ENCODE measurements at regions not wholly inside any gene's neighbourhood (a gene's known extent, or its start where the extent isn't known, plus 50 kb on each side); places are given as distances from the start of the nearest gene placed in this dataset.

DNA sequence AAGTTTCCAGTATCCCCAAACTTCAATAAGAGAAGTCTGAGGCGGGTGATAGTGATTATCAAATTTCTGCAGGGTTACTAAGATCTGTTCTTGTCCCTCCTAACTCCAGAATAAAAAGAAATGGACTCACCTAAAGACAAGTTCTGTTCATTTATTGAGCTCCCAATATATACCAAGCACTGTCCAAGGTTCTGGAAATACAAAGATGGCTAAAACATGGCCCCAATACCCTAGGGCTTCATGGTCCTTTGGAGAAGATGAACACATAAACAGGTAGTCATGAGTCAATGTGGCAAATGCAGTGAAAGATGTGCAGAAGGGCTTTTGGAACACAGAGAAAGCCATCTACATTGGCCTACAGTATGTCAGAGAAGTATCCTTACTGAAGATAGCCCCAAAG, 231.2 kb downstream of the PPP1R2C start:
- no peak overlapping the region for H3K4me2 ChIP-seq (ENCODE audit: low read depth, low read length, poor library complexity, severe bottlenecking)
- H4K20me1 ChIP-seq (ENCODE audit: insufficient read depth, low read length, poor library complexity, severe bottlenecking), result no peaks in the 10 kb centered on the region
- no peaks in the 10 kb centered on the region for H3K9me3 ChIP-seq (ENCODE audit: insufficient read depth, low read depth, low read length)
- H2AFZ ChIP-seq (ENCODE audit: low read length), result no peak overlapping the region
- no peaks in the 10 kb centered on the region for H3F3A ChIP-seq (ENCODE audit: low read depth)
- no peak overlapping the region for H3K4me3 ChIP-seq (ENCODE audit: low read length, poor library complexity, severe bottlenecking)
- TF ChIP-seq, protein P1, sequence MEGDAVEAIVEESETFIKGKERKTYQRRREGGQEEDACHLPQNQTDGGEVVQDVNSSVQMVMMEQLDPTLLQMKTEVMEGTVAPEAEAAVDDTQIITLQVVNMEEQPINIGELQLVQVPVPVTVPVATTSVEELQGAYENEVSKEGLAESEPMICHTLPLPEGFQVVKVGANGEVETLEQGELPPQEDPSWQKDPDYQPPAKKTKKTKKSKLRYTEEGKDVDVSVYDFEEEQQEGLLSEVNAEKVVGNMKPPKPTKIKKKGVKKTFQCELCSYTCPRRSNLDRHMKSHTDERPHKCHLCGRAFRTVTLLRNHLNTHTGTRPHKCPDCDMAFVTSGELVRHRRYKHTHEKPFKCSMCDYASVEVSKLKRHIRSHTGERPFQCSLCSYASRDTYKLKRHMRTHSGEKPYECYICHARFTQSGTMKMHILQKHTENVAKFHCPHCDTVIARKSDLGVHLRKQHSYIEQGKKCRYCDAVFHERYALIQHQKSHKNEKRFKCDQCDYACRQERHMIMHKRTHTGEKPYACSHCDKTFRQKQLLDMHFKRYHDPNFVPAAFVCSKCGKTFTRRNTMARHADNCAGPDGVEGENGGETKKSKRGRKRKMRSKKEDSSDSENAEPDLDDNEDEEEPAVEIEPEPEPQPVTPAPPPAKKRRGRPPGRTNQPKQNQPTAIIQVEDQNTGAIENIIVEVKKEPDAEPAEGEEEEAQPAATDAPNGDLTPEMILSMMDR (conservative IDR thresholded peaks at IDR 0.05; ENCODE audit: low read length), result no peak
- TF ChIP-seq EZH2phosphoT487 (IDR thresholded peaks at IDR 0.05; ENCODE audit: borderline replicate concordance), result no peak
- H3K9ac ChIP-seq (ENCODE audit: low read depth, low read length, poor library complexity, severe bottlenecking), result no peak overlapping the region
- no peaks in the 10 kb centered on the region for H3K9me2 ChIP-seq (replicated peaks; ENCODE audit: low read depth, low read length)
- H3K36me3 ChIP-seq (ENCODE audit: insufficient read depth, low read length), result no peaks in the 10 kb centered on the region
- no peaks in the 10 kb centered on the region for H3K79me2 ChIP-seq (ENCODE audit: insufficient read depth, low read length)
- no peaks in the 10 kb centered on the region for H3K4me1 ChIP-seq (ENCODE audit: insufficient read depth, low read length, poor library complexity, severe bottlenecking)
- no peaks in the 10 kb centered on the region for H3K27me3 ChIP-seq (ENCODE audit: insufficient read depth, low read length, poor library complexity, severe bottlenecking)

DNA sequence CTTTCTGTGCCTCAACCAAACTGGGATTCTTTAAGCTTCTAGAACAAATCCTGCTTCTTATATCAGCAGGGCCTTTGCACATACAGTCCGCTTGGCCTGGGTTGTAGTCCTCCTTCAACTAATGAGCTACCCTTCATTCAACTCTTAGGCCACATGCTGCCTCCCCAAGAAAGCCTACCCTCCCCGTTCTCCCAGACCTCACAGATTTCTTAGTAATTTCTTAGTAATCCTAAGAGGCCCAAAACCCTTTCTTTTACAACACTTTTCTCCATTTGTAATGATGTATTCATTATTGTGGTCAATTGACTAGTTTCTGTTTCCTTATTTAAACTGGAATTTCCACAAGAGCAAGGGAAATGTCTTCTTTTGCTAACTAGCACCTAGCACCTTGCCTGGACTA, 233.1 kb downstream of the PPP1R2C start:
- Histone ChIP-seq H3K9me2 (replicated peaks; ENCODE audit: low read depth, low read length) (no peaks in the 10 kb centered on the region), H3F3A (ENCODE audit: low read depth) (no peaks in the 10 kb centered on the region), H3K9ac (ENCODE audit: low read depth, low read length, poor library complexity, severe bottlenecking) (no peak overlapping the region), H2AFZ (ENCODE audit: low read length) (no peak overlapping the region), H4K20me1 (ENCODE audit: insufficient read depth, low read length, poor library complexity, severe bottlenecking) (no peaks in the 10 kb centered on the region), H3K36me3 (ENCODE audit: insufficient read depth, low read length) (no peaks in the 10 kb centered on the region), H3K4me2 (ENCODE audit: low read depth, low read length, poor library complexity, severe bottlenecking) (no peak overlapping the region), H3K4me3 (ENCODE audit: low read length, poor library complexity, severe bottlenecking) (no peak overlapping the region), H3K79me2 (ENCODE audit: insufficient read depth, low read length) (no peaks in the 10 kb centered on the region), H3K27me3 (ENCODE audit: insufficient read depth, low read length, poor library complexity, severe bottlenecking) (no peaks in the 10 kb centered on the region), H3K9me3 (ENCODE audit: insufficient read depth, low read depth, low read length) (no peaks in the 10 kb centered on the region), H3K4me1 (ENCODE audit: insufficient read depth, low read length, poor library complexity, severe bottlenecking) (no peaks in the 10 kb centered on the region)
- TF ChIP-seq, protein P1 (conservative IDR thresholded peaks at IDR 0.05; ENCODE audit: low read length), result no peak
- no peak for TF ChIP-seq EZH2phosphoT487 (IDR thresholded peaks at IDR 0.05; ENCODE audit: borderline replicate concordance)

DNA sequence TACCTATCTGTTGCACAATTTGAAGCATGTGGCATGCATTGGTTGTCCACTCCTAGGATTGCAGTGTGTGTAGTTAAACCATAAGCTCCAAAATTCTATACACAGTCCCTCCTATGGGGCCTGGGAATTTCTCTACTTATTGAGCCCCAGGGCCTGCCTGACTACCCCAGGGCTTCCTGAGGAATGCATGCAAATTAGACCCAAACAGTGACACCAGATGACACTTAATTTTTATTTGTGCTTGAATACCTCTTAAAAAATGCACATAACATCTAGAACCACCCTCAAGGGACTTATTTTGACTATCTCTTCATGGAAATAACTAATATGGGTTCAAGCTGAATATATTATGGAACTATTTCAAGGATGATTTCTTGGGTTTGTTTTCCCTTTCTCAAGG, 236.4 kb downstream of the PPP1R2C start:
- H3K4me1 ChIP-seq (ENCODE audit: insufficient read depth, low read length, poor library complexity, severe bottlenecking), result no peaks in the 10 kb centered on the region
- H4K20me1 ChIP-seq (ENCODE audit: insufficient read depth, low read length, poor library complexity, severe bottlenecking), result no peaks in the 10 kb centered on the region
- H3K4me3 ChIP-seq (ENCODE audit: low read length, poor library complexity, severe bottlenecking), result no peak overlapping the region
- no peak overlapping the region for H3K4me2 ChIP-seq (ENCODE audit: low read depth, low read length, poor library complexity, severe bottlenecking)
- H3F3A ChIP-seq (ENCODE audit: low read depth), result no peaks in the 10 kb centered on the region
- TF ChIP-seq, protein P1 (conservative IDR thresholded peaks at IDR 0.05; ENCODE audit: low read length), result no peak
- TF ChIP-seq EZH2phosphoT487 (IDR thresholded peaks at IDR 0.05; ENCODE audit: borderline replicate concordance), result no peak
- H3K27me3 ChIP-seq (ENCODE audit: insufficient read depth, low read length, poor library complexity, severe bottlenecking), result no peaks in the 10 kb centered on the region
- no peaks in the 10 kb centered on the region for H3K9me3 ChIP-seq (ENCODE audit: insufficient read depth, low read depth, low read length)
- no peaks in the 10 kb centered on the region for H3K36me3 ChIP-seq (ENCODE audit: insufficient read depth, low read length)
- no peaks in the 10 kb centered on the region for H3K79me2 ChIP-seq (ENCODE audit: insufficient read depth, low read length)
- no peaks in the 10 kb centered on the region for H3K9me2 ChIP-seq (replicated peaks; ENCODE audit: low read depth, low read length)
- H3K9ac ChIP-seq (ENCODE audit: low read depth, low read length, poor library complexity, severe bottlenecking), result no peak overlapping the region
- no peak overlapping the region for H2AFZ ChIP-seq (ENCODE audit: low read length)

All from Loucy (cell line).